ENCODE measurements at regions not wholly inside any gene's neighbourhood (a gene's known extent, or its start where the extent isn't known, plus 50 kb on each side); places are given as distances from the start of the nearest gene placed in this dataset.

DNA sequence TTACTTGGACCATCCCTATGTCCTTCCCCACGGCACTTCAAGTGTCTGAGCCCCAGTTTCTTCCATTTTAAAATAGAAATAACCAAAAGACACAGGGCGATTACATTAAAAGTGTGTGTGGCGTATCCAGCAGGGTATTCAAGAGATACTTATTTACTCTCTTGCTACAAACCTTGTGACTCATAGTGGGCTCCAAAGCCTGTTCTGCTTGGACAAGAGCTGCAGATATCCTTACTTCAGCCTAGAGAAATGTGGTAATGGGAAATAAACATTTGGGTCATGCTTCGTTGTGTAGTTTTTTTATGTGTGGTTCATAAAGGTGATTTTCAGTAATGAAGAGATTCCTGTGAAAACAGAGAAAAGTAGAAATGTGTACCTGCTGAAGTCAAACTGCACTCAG is 288.9 kb upstream of the CDH11 start:
- TF ChIP-seq POLR2AphosphoS5 (IDR thresholded peaks at IDR 0.05; ENCODE audit: borderline replicate concordance, low read depth, low read length) (no peak), EZH2 (IDR thresholded peaks at IDR 0.05) (no peak)
